NCI-H1930 (cell line): ENCODE measurements at regions not wholly inside any gene's neighbourhood (a gene's known extent, or its start where the extent isn't known, plus 50 kb on each side); places are given as distances from the start of the nearest gene placed in this dataset.

Experiments used
- DNase-seq, 2 experiments: peaks; one replicate each; lab custom pipeline; 2025; lab: John Stamatoyannopoulos, UW

GRCh38 chr2:105449076-105449475 lies 50.2 kb upstream of the FHL2 start:
- no peak for DNase-seq
